C4-2B (cell line): ENCODE measurements at regions not wholly inside any gene's neighbourhood (a gene's known extent, or its start where the extent isn't known, plus 50 kb on each side); places are given as distances from the start of the nearest gene placed in this dataset.

Experiments used
- H3K27ac ChIP-seq: fragments of 450-650 bp; 2 replicates; pipeline ENCODE4 v1.5.1; 2017
- CTCF ChIP-seq: fragments of 450-650 bp; conservative IDR thresholded peaks from 2 replicates; pipeline ENCODE4 v1.5.1; 2017; ENCODE audit warnings: mild to moderate bottlenecking
- ZFX ChIP-seq: fragments of 450-650 bp; IDR thresholded peaks from 2 replicates; pipeline ENCODE4 v1.6.1; 2017

- H3K27ac ChIP-seq, result no peak overlapping the region
- TF ChIP-seq CTCF, result no peak
- TF ChIP-seq ZFX, result no peak
Observed at GRCh38 chr13:69204620-69205019, 903.0 kb upstream of the ATXN8OS start.

DNA sequence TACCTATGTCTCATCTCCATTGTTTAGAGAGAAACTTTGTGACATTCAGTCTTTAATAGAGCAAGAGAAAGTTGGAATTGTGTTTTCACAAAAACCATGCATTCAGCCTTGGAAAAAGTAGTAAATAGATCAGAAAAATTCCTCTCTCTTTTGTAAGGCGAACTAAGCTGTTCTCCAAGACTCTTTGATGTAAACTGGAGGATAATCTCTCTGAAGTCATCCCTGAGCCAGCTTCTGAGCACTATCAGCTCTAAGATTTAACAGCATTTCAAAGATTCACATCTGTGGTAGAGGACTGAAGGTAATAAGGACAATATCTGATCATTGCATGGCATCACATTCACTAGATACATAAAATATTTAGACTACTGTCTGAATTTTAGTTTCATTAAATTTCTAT, 904.6 kb upstream of the ATXN8OS start:
- no peak overlapping the region for H3K27ac ChIP-seq
- no peak for TF ChIP-seq ZFX

GRCh38 chr13:69199664-69200063, 908.0 kb upstream of the ATXN8OS start:
- H3K27ac ChIP-seq, result no peak overlapping the region
- TF ChIP-seq ZFX, result no peak

GRCh38 chr13:69198706-69199105, 908.9 kb upstream of the ATXN8OS start:
- H3K27ac ChIP-seq, result no peak overlapping the region
- no peak for TF ChIP-seq ZFX
- TF ChIP-seq CTCF, result no peak

DNA sequence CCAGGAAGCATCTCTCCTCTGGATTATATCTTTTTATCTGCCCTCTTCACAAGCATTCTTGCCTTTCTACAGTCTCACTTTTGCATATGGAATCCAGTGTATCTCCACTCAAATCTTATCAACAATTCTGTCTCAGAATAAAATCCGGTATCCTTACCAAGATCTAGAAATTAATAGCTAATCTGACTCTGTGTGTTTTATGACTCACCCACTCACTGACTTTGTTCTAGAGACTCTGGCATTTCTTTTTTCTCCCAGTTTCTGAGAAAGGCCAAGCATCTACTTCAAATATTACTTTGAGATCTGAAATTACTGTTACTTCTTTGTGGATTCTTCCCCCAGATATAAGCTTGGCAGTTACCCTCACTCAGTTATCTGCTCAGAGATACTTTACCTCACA, 913.5 kb upstream of the ATXN8OS start:
- TF ChIP-seq CTCF (no peak), ZFX (no peak)
- H3K27ac ChIP-seq, result no peak overlapping the region

DNA sequence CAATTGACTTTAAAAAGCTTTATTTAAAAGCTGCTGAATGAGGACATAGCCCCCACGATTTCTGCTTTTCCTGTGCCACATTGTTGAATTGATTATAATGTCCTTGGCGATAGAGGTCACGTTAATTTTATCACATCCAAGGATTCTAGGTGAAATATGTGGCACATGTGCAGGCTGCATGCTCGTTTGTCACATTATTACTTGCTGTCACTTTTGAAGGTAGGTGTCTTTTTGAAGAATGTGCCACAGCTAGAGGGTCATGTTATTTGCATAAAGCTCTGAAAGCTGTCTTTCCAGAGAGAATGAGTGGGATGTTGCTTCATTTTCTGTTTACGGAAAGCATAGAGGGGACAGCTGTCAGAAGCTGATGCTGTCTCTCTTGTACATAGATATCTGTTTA, 927.6 kb upstream of the ATXN8OS start:
- no peak overlapping the region for H3K27ac ChIP-seq
- TF ChIP-seq CTCF (no peak), ZFX (no peak)

DNA sequence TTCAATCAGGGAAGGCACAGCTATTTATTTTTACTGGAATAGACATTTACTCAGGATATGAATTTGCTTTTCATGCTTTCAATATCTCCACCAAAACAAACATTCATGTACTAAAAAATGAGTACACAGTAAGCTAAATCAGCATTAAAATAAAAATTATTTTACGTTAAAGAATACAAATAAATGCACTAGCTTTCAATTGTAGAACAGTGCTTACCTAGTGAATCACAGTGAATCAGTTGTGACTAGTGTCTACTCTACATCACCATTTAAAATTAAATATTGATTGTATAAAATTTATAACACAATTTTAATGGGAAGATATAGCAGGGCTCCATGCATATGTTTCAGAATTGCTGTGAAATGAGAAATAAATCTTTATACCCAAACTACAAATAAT, 929.6 kb upstream of the ATXN8OS start:
- TF ChIP-seq ZFX (no peak), CTCF (no peak)
- H3K27ac ChIP-seq, result no peak overlapping the region

DNA sequence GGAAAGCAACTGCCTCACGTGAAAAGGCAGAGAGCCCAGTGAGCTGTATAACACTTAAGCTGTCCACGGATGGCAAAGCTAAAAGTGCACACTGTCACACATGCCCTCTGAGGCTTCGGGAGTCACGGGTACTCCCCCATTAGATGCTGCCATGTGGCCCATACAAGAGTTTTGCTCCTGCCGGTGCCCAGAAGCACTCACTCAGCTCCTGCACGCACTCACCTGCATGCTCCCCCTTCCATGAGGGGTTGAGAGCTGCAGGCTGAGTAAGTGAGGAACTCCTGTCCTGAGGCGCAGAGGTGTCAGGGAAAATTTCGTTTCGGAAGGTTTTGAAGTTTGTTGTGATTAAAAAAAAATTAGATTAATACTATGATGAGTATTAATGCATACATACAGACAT, 939.2 kb upstream of the ATXN8OS start:
- no peak overlapping the region for H3K27ac ChIP-seq
- TF ChIP-seq CTCF (no peak), ZFX (no peak)

GRCh38 chr13:69155136-69155535, 952.5 kb upstream of the ATXN8OS start:
- TF ChIP-seq ZFX (no peak), CTCF (no peak)
- H3K27ac ChIP-seq, result no peak overlapping the region
